HS-27A (cell line): ENCODE measurements at regions not wholly inside any gene's neighbourhood (a gene's known extent, or its start where the extent isn't known, plus 50 kb on each side); places are given as distances from the start of the nearest gene placed in this dataset.
A peak's percentile ranks its signal among the peaks of the same experiment; 100 is the strongest.
"Not testable (repeated sequence)": the region's sequence is repeated elsewhere in the genome, so short reads cannot be mapped to it uniquely, and the experiment has no call there.

Source experiments
- DNase-seq: peaks from one replicate; pipeline ENCODE4 v3.0.0-alpha.2; 2012; ENCODE audit warnings: low read depth, missing footprints

- DNase-seq: no peak
Observed at GRCh38 chr5:175347027-175347426, 97.0 kb downstream of the DRD1 start.

GRCh38 chr5:175344331-175345195, 99.4 kb downstream of the DRD1 start:
- peak; percentile 30 for DNase-seq

- DNase-seq: no peak
Observed at GRCh38 chr5:175343308-175343707, 100.7 kb downstream of the DRD1 start.

GRCh38 chr5:175340180-175340579, 103.8 kb downstream of the DRD1 start:
- DNase-seq: no peak

GRCh38 chr5:175337680-175338079, 106.3 kb downstream of the DRD1 start:
- no peak for DNase-seq

- no peak for DNase-seq
Observed at GRCh38 chr5:175336781-175337180, 107.2 kb downstream of the DRD1 start.

GRCh38 chr5:175335691-175336090, 108.3 kb downstream of the DRD1 start:
- DNase-seq: no peak

- not testable (repeated sequence) for DNase-seq
Observed at GRCh38 chr5:175331173-175332036, 112.6 kb downstream of the DRD1 start.

- DNase-seq: no peak
Observed at GRCh38 chr5:175329976-175330375, 114.0 kb downstream of the DRD1 start.

GRCh38 chr5:175328687-175329086, 115.3 kb downstream of the DRD1 start:
- no peak for DNase-seq

- no peak for DNase-seq
Observed at GRCh38 chr5:175328176-175328575, 115.8 kb downstream of the DRD1 start.

GRCh38 chr5:175325681-175326080, 118.3 kb downstream of the DRD1 start:
- no peak for DNase-seq

- DNase-seq: no peak
Observed at GRCh38 chr5:175321927-175322532, 122.0 kb downstream of the DRD1 start.

- no peak for DNase-seq
Observed at GRCh38 chr5:175319199-175319598, 124.8 kb downstream of the DRD1 start.

- DNase-seq: no peak
Observed at GRCh38 chr5:175317872-175318271, 126.1 kb downstream of the DRD1 start.

- no peak for DNase-seq
Observed at GRCh38 chr5:175309218-175309810, 134.7 kb downstream of the DRD1 start.

GRCh38 chr5:175308701-175309100, 135.3 kb downstream of the DRD1 start:
- no peak for DNase-seq

- no peak for DNase-seq
Observed at GRCh38 chr5:175306381-175306780, 137.6 kb downstream of the DRD1 start.

- no peak for DNase-seq
Observed at GRCh38 chr5:175305251-175305650, 138.7 kb downstream of the DRD1 start.

- DNase-seq: no peak
Observed at GRCh38 chr5:175290379-175290778, 153.6 kb downstream of the DRD1 start.

- peak; percentile 36 for DNase-seq
Observed at GRCh38 chr5:175288048-175288621, 155.8 kb downstream of the DRD1 start.

- no peak for DNase-seq
Observed at GRCh38 chr5:175286981-175287380, 157.0 kb downstream of the DRD1 start.
